GM19455 (cell line): ENCODE measurements at regions not wholly inside any gene's neighbourhood (a gene's known extent, or its start where the extent isn't known, plus 50 kb on each side); places are given as distances from the start of the nearest gene placed in this dataset.

Source experiments
- ATAC-seq: cut with Tn5 transposase; IDR thresholded peaks from one replicate; pipeline ENCODE4 v1.9.1; 2021; ENCODE audit not compliant: unreplicated experiment

DNA sequence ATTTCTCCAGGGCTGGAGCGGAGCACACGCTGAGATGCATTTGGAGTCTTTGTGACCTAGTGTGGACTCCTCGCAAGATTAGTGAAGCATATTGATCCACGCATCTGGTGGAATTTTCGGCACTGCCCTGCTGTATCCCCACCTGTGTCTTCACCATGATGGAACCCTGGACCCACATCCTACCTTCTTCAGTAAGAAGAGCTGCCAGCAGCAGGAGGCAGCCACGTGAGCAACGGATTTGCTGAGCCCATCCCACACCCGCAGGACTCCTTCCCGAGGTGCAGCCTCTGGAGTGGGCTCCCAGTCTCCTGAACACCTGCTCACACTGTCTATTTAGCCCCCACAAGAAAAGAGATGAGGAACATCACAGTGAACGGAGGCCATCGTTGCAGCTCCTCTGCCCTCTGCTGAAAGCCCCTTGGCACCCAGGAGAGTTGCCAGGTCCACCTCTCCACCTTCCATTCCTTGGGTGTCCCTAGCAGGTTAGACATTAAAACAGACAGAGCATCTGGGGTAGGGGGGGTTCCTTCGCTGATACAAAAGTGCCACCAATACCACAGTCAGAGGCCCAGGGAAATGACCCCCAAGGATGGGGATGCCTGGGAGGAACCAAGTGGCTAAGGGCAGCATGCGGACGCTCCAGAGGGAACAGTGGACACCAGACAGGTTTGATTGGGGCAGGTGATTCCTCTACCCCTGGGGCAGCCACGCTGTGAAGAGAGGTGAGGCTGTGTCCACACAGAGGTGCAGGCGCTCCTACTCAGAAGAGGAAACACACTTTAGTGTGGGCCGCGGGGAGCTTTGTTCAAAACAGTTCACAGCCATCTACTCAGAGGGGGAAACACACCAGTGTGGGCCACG is 302.8 kb upstream of the SALL3 start:
- no peak for ATAC-seq

DNA sequence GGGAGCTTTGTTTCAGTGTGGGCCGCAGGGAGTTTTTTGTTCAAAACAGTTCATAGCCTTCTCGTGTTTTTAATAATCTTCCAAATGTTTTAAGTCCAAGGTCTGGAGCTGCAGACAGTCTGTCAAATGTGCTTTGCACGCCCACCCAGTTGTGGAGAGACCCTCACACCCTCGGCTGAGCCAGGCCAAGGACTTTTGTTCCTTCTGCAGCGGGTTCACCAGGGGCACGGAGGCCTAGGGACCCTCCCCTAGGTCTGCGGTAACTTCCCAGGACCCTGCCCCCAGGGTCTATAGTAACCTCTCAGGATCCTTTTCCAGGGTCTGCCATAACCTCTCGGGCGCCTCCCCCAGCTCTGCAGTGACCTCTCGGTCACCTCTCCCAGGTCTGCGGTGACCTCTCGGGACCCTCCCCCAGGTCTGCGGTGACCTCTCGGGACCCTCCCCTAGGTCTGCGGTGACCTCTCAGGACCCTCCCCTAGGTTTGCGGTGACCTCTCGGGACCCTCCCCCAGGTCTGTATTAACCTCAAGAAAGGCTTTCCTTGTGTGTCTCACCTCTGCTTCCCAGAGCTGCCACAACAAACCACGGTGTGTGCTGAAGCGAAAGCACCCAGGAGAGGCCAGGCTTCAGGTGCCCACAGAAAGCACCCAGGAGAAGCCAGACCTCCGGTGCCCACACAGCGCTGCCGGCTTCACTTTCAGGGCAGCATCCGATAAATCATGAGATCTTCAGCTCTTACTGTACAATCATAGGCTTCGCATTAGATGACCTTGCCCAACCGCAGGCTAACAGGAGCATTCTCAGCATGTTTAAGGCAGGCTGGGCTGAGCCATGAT is 301.9 kb upstream of the SALL3 start:
- ATAC-seq = no peak

DNA sequence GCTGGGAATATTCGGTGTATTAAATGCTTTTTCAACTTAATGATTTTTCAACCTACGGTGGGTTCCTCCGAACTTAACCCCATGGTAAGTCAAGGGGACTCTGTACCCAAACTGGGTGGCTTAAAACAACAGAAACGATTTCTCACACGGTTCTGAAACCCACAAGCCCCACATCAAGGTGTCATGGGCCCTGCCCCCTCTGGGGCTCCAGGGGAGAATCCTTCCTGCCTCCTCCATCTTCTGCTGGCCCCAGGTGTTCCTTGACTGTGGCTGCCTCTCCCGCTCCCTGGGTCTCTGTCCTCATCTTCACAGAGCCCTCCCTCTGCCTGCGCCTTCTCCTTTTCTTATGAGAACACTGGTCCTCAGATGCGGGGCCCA is 301.3 kb upstream of the SALL3 start:
- no peak for ATAC-seq

DNA sequence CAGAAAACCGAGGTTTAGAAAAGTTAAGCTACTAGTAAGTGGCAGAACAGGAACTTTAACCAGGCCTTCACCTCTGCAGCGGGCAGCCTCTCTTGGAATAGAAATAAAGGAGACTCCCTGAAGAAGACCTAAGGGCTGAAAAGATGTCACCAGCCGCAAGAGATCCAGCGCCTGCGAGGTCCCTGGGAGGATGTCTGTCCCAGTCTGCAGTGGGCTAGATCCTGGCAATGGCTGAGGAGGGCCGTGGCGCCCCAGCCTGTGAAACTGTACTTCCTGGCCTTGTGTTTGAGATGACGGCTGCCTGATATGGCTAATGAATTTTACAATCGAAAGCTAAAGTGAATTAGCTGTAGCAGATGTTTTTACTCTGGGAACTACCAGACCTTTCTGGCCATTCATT is 300.6 kb upstream of the SALL3 start:
- no peak for ATAC-seq

DNA sequence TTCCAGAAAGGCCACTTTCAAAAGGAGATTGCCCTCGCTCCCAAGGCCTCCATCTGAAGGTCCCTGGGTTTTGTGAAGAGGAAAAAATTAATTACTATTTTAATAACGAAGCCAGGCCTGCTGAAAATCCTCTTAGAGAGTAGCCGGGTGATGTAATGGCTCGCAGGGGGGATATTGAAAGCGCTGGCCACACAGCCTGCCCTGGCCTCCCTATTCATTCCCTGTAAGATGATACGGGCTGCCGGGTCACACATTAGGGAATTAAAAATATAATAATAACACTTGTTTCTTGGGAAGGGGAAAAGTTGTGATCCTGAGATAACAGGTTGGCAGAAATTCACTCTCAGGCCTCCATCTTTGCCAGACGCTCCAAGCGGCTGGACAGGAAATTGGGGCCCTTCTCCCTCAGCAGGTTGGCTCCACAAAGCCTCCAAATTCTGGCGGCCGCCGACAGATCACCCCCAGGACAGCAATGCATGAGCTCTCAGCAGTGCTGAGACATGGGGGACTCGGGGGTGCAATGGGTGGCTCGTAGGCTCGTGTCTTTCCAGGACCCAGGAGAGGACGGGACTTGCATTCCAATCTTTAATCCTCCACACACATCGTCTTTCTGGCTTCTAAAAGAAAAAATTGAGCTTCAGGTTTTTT is 299.9 kb upstream of the SALL3 start:
- ATAC-seq = no peak

DNA sequence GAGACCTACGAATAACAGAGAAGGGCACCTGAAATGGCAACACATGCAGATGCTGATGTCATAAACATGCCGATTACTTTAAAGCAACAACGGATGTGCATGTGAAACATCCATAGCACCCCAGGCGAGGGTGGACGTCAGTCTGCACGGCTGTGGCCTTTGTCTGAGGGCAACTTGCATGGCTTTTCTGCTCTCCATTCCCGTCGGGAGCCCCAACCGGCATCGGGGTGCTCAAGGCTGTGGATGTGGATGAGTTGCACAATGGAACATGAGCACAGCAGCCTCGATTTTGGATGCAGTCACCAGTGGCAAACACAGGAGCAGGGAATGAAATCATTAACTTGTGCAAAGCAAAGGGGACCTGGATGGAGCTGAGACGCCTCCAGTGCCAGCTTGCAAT is 298.2 kb upstream of the SALL3 start:
- ATAC-seq = no peak

DNA sequence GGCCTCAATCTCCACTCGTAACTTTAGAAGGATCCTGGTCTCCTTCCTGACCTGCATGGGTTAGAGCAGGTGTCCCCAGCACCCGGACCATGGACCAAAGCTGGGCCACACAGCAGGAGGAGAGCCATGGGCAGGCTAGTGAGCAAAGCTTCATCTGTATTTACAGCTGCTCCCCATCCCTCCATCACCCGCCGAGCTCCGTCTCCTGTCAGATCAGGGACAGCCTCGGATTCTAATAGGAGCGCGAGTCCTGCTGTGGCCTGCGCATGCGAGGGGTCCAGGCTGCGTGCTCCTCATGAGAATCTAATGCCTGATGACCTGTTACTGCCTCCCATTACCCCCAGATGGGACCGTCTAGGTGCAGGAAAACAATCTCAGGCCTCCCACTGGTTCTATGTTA is 297.7 kb upstream of the SALL3 start:
- ATAC-seq = no peak

DNA sequence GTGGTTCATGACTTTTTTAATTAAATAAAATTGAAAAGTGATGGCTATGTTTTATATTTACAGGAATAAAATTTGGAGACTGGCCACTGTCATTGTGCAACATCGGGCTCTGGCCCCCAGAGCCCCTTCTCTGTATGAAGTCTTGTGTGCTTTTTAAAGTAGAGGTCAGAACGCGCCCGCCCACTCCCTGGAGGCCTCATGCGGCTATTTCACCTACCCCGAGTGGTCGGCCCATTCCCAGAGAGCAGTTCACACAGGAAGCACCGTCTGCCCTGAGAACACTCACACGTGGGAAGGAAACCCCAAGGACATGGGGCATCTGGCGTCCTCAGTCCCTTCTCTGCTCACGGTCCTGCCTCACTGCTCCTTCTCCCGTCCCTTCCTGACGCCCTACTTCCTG is 296.9 kb upstream of the SALL3 start:
- ATAC-seq = no peak

DNA sequence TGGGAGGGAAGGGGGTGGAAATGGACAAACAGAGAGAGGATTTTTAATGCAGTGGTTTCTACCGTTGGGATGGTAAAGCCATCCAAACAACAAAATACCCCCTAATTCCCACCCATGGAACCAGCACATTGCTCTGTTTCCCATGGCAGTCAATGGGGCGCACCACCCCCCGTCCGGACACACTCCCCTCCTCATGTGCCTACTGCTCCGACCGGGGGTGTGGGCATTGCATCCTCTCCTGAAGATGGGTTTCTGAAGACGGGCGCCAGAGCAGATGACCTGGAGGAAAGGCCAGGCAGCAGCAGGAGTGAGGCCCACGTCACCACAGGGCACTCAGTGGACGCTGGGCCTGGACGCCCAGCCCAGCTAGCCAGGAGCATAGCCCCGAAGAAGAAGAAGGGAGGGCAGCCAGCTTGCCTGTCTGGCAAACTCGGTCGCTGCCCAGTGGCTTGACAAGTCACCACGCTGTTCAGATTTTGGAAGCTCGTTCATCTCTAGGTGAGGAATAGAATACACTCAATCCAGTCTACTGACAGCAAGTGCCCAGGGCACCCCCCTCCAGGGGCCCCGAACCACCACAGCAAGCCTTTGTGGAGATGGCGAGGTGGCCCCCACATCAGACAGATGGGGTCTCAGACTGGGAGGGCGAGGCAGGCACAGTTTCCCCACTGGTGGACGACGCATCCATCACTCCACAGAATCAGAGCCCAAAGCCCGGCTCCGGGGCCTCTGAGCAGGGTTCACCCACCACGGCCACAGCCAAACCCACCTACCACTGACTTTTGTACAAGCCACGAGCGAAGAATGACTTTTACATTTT is 296.2 kb upstream of the SALL3 start:
- no peak for ATAC-seq

DNA sequence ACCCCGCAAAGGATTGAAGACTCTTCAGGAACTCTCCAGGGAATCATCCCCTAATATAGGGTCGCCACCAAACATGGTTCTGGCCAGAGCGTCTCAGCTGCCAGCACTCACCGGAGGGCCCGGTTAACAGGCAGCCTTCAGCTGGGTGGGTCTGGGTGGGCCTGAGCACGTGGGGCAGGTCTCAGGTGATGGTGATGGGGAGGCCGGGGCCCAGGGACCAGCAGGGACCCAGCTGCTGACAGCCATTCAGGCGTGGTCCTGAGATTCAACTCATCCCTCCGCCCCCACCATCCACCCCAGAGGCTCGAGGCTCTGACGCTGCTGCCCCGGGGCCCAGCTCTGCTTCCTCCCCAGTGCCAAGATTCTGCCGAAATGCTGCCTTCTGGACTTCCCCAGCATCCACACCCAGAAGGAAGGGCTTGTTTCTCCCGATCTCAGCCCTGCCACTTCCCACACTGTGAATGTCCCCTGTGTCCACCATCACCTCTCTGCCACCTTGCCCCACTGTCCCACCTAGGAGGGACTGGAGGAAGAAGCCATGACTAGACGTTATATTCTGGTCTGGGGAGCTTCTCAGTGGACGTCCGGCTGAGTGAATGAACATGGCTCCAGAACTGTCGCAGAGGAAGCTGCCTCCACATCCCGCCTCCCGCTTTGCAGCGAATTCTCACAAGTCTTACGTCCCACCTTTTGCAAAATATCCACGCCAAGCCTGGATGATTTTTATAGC is 294.2 kb upstream of the SALL3 start:
- no peak for ATAC-seq

DNA sequence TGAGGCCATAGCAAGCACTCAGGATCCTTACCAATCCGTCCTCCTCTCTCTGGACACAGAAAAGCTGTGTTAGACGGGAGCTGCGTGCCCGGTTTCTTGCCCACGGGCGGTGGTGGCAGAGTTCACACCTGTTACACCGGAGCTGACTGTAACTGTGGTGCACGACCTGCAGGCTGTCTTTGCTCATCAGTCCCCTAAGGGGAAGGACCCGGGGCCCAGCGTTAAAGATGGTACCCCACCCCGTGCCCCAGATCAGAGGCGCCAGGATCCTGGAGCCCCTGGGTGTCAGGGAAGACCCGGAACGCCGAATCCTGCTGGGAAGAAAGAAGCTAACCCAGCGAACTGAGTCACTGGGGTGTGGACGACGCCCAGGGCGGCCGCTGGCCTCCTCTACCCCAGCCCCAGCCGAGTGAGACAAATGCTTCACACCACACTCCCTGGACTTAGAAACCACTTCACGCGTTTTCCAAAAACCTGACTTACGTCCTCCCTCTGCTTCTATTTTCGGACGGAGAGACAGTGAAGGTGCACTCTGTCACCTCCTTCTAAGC is 293.6 kb upstream of the SALL3 start:
- no peak for ATAC-seq

DNA sequence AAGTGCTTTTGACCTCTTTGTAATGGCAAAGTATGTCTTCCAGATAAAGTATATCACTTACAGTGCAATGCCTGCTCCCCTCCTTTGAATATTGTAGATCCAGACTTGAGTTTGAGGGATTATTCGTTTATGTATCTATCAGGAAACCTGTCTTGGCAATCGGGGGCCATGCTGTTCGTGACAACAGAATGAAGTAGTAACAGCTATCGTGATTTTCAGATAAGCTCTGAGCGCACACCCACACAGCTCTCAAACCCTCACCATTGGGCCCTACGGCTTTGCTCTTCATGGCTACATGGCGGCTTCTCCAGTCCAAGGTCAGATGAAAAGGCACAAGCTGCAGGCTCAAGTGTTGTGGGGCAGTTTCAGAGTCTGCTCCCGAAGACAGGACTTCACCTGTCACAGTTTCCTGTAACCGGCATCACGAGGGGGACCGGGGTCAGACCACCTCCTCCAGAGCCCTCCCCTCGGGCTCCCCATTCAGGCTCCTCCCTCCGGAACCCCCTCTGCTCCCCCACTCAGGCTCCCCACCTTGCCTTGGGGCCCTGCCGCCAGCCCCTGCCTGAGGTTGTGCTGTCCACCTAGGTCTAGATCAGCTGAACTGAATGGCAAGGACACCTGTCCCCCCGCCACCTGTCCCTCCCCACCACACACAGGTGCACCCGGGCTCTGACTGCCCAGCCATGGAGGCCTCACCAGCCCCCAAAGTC is 292.5 kb upstream of the SALL3 start:
- ATAC-seq = no peak

DNA sequence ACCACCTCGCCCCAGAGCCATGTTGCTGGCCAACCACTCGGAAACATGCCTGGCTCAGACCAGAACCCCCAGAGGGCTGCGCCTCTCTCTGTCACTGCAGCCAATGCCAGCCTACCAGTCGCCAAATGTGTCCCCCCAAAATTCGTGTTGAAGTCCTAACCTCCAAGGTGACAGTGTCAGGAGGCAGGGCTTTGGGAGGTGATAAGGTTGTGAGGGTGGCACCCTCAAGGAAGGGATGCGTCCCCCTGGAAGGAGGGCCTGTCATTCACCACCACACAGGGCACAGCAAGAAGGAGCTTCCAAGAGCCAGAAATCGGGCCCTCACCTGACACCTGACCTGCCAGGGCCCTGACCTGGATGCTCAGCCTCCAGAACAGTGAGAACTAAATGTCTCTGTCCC is 291.9 kb upstream of the SALL3 start:
- no peak for ATAC-seq

DNA sequence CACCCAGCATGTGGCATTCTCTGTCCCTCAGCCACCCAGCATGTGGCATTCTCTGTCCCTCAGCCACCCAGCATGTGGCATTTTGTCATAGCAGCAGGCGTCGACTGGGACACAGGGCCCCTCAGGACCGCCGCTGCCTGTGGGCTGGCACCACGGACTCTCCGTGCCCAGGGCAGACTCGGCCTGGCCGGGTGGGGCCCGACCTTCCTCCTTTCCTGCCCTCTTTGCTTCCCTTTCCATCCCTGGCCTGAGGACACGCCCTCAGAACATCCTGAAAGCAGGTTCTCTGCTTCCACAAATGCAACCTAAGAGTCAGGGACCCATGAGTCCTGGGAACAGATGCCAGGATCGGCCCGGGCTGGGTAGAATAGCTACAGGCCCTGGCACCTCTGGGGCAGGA is 291.4 kb upstream of the SALL3 start:
- ATAC-seq = no peak

DNA sequence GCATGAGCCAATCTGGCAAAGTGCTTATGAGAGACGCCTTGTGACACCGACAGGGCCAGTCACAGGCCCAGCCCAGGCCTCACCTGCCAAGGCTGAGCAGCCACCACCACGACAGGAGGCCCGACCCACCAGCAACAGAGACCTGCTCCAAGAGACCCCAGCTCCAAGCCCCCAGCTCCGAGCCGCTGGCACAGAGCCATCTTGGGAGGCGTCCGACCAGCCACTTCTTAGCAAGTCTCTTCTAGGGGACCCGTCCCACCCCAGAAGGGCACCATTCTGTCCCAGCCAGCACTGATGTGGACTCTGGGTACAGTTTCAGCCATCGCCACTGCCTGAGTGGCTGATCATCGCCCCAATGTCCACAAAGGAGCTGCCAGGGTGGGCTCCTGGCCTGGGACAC is 290.7 kb upstream of the SALL3 start:
- no peak for ATAC-seq

DNA sequence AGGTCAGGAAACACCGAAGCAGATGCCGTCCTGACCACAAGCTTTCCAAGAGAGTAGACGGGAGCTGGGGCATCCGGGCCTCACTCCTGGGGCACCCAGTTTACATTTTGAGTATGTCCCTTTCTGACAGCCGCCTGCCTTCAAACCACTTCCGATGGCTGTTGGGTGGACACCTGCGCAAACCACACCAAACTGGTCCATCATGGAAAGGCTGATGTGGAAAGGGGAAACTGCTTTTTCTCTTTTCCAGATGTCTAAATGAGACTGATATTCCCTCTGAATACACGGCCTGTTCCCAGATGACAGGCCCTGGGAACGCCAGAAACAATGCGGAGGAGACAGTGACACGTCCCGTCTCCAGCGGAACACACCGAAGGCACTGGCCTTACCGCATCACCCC is 290.0 kb upstream of the SALL3 start:
- no peak for ATAC-seq

DNA sequence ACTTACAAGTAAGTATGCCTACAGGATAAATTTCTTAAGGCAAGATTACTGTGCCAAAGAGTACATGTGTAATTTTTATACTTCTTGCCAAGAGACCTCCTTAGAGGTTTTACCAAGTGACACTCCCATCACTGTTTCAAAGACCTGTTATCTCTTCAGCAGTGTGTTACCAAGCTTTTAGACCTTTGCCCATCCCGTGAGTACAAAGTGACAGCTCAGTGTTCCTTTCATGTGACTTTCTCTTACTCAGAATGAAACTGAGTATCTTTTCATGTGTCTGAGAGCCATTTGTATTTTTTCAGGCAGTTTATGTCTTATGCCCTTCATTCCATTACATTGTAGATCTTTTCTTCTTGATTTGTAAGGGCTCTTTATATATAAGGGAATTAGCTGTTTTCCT is 287.5 kb upstream of the SALL3 start:
- no peak for ATAC-seq

DNA sequence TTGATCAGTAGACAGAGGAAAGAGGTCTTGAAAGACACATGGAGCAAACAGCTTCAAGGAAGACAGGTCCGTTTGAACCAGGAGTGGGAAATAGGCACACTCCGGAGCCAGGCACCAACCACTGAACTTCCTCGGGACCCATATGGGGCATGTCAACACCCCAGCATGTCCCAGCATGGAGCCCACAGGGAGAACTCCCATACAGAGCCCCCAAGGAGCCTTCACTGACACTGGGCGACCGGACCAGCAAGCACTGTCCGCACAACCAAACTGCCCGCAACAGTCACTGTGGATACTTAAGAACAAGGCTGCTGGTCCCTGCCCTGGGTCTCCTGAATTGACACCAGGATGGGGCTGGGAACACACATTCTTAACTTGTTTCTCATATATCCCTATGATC is 286.2 kb upstream of the SALL3 start:
- no peak for ATAC-seq

DNA sequence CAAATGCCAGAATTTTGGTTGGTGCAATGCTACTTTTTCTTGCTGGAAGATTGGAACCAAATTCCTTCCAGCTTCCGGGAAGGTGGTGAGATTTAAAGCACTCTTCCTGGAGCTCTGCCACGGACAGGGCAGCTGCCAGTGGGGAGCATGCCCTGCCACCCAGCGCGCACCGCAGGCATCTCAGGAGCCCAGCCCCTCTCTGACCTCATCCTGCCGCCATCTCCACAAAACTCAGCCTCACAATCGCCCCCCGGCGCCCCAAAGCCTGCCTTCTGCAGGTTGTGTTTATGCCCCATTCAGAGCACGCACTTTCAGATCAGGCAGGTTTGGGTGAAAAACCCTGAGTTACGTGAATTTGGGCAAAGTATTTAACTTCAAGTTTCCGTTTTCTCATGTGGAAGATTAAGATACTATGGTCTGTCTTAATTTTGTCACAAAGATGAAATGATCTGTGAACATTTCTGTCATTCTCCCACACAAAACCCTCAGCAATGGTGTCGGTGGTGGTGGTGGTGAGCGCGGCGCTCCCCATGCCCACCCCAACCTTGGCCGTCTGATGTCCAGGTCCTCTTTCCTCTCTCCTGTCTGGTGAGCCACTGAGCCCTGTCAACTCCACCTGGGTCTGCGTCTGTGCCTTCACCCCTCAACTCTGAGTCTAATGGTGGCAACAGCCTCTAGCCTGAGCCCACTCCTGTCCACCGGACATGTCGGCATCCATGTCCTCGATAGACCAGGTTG is 282.8 kb upstream of the SALL3 start:
- ATAC-seq = no peak
